ENCODE measurements at regions not wholly inside any gene's neighbourhood (a gene's known extent, or its start where the extent isn't known, plus 50 kb on each side); places are given as distances from the start of the nearest gene placed in this dataset.
"Not testable (repeated sequence)": the region's sequence is repeated elsewhere in the genome, so short reads cannot be mapped to it uniquely, and the experiment has no call there.

DNA sequence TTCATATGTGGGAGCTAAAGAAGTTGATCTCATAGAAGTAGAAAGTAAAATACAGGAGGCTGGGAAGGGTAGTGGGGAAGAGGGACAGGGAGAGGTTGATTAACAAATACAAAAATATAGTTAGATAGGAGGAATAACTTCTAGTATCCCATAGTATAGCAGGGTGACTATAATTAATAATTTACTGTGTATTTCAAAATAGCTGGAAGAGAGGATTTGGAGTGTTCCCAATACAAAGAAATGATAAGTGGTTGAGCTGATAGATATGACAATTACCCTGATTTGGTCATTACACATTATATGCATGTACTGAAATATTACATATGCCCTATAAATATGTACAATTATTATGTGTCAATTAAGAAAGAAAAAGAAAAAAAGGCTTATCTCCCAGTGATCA, 73.5 kb upstream of the CDC42EP3 start:
- POLR2A ChIA-PET, CTCF ChIA-PET, H3K4me3 Mint-ChIP-seq: not testable (repeated sequence)

GRCh38 chr2:37746011-37746410, 74.6 kb upstream of the CDC42EP3 start:
- H3K4me3 Mint-ChIP-seq; H3K36me3 Mint-ChIP-seq (ENCODE audit: low read depth); CTCF ChIA-PET; H3K4me1 Mint-ChIP-seq; H3K9me3 Mint-ChIP-seq; H3K27me3 Mint-ChIP-seq; H3K27ac Mint-ChIP-seq; DNase-seq: not testable (repeated sequence)
- POLR2A ChIA-PET: interaction anchor here (0.6 kb wide), 1 partner anchor 252 kb away, joined by 5 read pairs; no protein-coding TSS in a partner anchor

More for the DNA sequence above, 73.5 kb upstream of the CDC42EP3 start:
- not testable (repeated sequence) for H3K36me3 Mint-ChIP-seq (ENCODE audit: low read depth); H3K27me3 Mint-ChIP-seq; H3K9me3 Mint-ChIP-seq; DNase-seq; H3K4me1 Mint-ChIP-seq; H3K27ac Mint-ChIP-seq

DNA sequence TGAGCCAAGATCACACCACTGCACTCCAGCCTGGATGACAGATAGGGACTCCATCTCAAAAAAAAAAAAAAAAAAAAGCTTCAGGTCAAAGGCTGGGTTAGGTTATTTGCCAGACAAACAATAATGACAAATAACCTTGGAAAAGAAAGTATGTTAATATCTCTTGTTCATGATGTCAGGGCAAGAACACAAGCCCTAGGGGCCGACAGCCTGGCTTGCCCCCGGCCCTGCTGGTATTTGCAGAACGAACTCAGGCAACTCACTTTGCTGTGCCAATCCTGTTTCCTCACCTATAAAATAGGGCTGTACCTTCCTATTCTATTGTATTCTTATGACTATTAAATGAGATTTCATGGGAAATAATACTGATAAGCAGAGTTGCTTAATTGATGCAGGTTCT, 75.4 kb upstream of the CDC42EP3 start:
- ChIA-PET CTCF (no interaction called here), POLR2A (no interaction called here)
- no peaks in the 10 kb centered on the region for H3K36me3 Mint-ChIP-seq (ENCODE audit: low read depth)
- H3K9me3 Mint-ChIP-seq: no peaks in the 10 kb centered on the region
- H3K4me3 Mint-ChIP-seq: no peak overlapping the region
- no peaks in the 10 kb centered on the region for H3K4me1 Mint-ChIP-seq
- no peak overlapping the region for H3K27ac Mint-ChIP-seq
- no peaks in the 10 kb centered on the region for H3K27me3 Mint-ChIP-seq
- no peak for DNase-seq

DNA sequence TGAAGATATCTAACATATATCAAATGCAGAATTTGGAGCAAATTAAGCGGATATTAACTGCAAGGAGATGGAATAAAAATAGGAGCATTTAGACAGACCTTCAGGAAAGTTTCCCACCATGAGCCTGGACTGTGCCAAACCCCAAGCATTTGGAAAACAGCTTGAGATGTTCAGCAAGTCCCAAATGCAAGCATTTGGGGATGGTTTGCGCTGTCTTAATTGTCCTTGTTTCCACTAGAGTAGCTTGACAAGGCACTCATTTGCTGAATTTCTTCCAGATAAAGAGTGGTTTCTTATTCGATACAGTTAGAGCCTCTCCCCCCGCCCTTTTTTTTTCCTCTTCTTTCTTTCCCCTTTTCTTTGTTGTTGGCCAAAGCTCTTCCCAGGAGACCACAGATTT, 77.1 kb upstream of the CDC42EP3 start:
- Mint-ChIP-seq H3K9me3 (no peaks in the 10 kb centered on the region), H3K4me1 (no peaks in the 10 kb centered on the region), H3K36me3 (ENCODE audit: low read depth) (no peaks in the 10 kb centered on the region), H3K4me3 (no peak overlapping the region), H3K27ac (no peak overlapping the region), H3K27me3 (no peaks in the 10 kb centered on the region)
- POLR2A ChIA-PET: no interaction called here
- no peak for DNase-seq
- CTCF ChIA-PET: interaction anchor here (0.6 to 1.8 kb wide), 2 partner anchors 11 to 51 kb away, joined by 3 read pairs; no protein-coding TSS in a partner anchor

DNA sequence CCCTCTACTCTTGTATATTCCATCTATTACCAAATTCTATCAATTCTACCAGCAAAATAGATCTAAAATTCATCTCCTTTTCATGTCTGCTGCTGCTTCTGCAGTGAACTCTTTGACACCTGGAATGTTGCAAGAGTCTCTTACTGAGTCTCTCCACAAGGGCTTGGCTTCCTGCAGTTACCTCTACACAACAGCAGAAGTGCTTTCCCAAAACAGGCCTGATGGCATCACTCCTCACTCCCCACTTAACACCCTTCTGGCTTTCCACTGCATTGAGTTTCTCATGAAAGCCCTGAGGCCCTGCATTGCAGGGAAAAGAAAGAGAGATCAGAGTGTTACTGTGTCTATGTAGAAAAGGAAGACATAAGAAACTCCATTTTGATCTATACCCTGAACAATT, 78.8 kb upstream of the CDC42EP3 start:
- H3K27me3 Mint-ChIP-seq; H3K4me1 Mint-ChIP-seq; DNase-seq; POLR2A ChIA-PET; H3K4me3 Mint-ChIP-seq; H3K36me3 Mint-ChIP-seq (ENCODE audit: low read depth); H3K9me3 Mint-ChIP-seq; H3K27ac Mint-ChIP-seq; CTCF ChIA-PET: not testable (repeated sequence)

- Mint-ChIP-seq H3K4me1 (no peaks in the 10 kb centered on the region), H3K4me3 (no peak overlapping the region), H3K27ac (no peak overlapping the region), H3K9me3 (peaks cover 2% of the 10 kb centered on the region), H3K27me3 (no peaks in the 10 kb centered on the region), H3K36me3 (ENCODE audit: low read depth) (no peaks in the 10 kb centered on the region)
- no peak for DNase-seq
- ChIA-PET POLR2A (no interaction called here), CTCF (no interaction called here)
Observed at GRCh38 chr2:37752766-37753165, 81.3 kb upstream of the CDC42EP3 start.

DNA sequence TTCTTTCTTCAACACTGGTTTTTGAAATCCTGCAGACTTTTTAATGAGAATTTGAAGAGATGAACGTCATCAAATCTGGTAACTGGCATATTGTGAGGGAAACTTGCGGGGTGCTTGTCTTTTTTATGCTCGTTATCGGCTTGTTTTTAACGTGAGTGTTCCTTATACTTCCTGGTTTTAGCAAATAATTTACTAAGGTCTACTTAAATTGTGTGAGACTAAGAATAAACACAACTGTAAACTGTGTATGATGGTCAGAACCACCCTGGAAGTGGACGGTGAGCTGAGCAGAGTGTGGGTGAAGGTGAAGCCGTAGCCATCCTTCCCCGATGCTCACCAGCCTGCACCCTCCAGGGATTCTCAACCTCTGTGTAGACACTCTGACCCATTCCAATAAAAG, 82.3 kb upstream of the CDC42EP3 start:
- no peak overlapping the region for H3K4me3 Mint-ChIP-seq
- H3K27ac Mint-ChIP-seq: no peak overlapping the region
- POLR2A ChIA-PET: no interaction called here
- H3K4me1 Mint-ChIP-seq: no peaks in the 10 kb centered on the region
- H3K9me3 Mint-ChIP-seq: peaks cover 2% of the 10 kb centered on the region
- H3K27me3 Mint-ChIP-seq: no peaks in the 10 kb centered on the region
- DNase-seq: no peak
- CTCF ChIA-PET: no interaction called here
- H3K36me3 Mint-ChIP-seq (ENCODE audit: low read depth): no peaks in the 10 kb centered on the region

- H3K9me3 Mint-ChIP-seq; H3K4me1 Mint-ChIP-seq; H3K27me3 Mint-ChIP-seq; CTCF ChIA-PET; DNase-seq; H3K4me3 Mint-ChIP-seq; H3K27ac Mint-ChIP-seq; POLR2A ChIA-PET; H3K36me3 Mint-ChIP-seq (ENCODE audit: low read depth): not testable (repeated sequence)
Observed at GRCh38 chr2:37755961-37756559, 84.6 kb upstream of the CDC42EP3 start.

DNA sequence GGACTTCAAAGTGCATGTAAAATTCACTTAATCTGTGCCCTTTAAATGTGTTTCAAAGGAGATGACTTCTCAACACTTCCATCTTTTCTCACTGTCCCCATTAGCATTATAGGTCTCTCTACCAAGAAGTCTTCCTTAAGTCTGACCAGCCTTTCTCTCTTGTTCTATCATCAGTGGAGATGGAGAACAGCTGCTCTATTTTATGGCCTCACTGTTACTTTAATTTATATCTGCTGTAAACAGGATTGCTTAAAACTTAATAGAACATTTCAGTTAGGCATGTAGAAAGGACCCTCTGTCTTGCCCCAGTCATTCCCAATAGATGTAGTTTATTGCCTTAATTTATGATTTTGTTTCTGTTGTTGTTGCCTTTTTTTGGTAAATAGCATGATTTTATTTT, 86.0 kb upstream of the CDC42EP3 start:
- H3K27me3 Mint-ChIP-seq; H3K27ac Mint-ChIP-seq; H3K9me3 Mint-ChIP-seq; H3K4me3 Mint-ChIP-seq; H3K4me1 Mint-ChIP-seq; H3K36me3 Mint-ChIP-seq (ENCODE audit: low read depth); POLR2A ChIA-PET; DNase-seq: not testable (repeated sequence)
- CTCF ChIA-PET: interaction anchor here (2.3 kb wide), 1 partner anchor 11 kb away, joined by 6 read pairs; no protein-coding TSS in a partner anchor

- H3K27ac Mint-ChIP-seq; H3K36me3 Mint-ChIP-seq (ENCODE audit: low read depth); H3K4me1 Mint-ChIP-seq; H3K9me3 Mint-ChIP-seq; H3K4me3 Mint-ChIP-seq; DNase-seq; H3K27me3 Mint-ChIP-seq; POLR2A ChIA-PET: not testable (repeated sequence)
- CTCF ChIA-PET: interaction anchor here (2.3 kb wide), 1 partner anchor 10 kb away, joined by 6 read pairs; no protein-coding TSS in a partner anchor
Observed at GRCh38 chr2:37758141-37758601, 86.7 kb upstream of the CDC42EP3 start.

- H3K9me3 Mint-ChIP-seq; POLR2A ChIA-PET; H3K4me1 Mint-ChIP-seq; DNase-seq; H3K27me3 Mint-ChIP-seq; H3K27ac Mint-ChIP-seq; H3K36me3 Mint-ChIP-seq (ENCODE audit: low read depth); H3K4me3 Mint-ChIP-seq: not testable (repeated sequence)
- CTCF ChIA-PET: interaction anchor here (1.0 kb wide), 1 partner anchor 11 kb away, joined by 3 read pairs; no protein-coding TSS in a partner anchor
Observed at GRCh38 chr2:37759989-37760388, 88.5 kb upstream of the CDC42EP3 start.

GRCh38 chr2:37760471-37760870, 89.0 kb upstream of the CDC42EP3 start:
- no peak for DNase-seq
- Mint-ChIP-seq H3K36me3 (ENCODE audit: low read depth) (peaks cover 3% of the 10 kb centered on the region), H3K27me3 (peaks cover 3% of the 10 kb centered on the region), H3K27ac (no peak overlapping the region), H3K4me1 (peaks cover 3% of the 10 kb centered on the region), H3K4me3 (no peak overlapping the region), H3K9me3 (peaks cover 5% of the 10 kb centered on the region)
- POLR2A ChIA-PET: no interaction called here
- CTCF ChIA-PET: interaction anchor here (0.6 kb wide), 3 partner anchors 347 to 992 kb away, joined by 3 read pairs; no protein-coding TSS in a partner anchor

- H3K27ac Mint-ChIP-seq; CTCF ChIA-PET; POLR2A ChIA-PET; H3K4me3 Mint-ChIP-seq; H3K27me3 Mint-ChIP-seq; H3K9me3 Mint-ChIP-seq; DNase-seq; H3K4me1 Mint-ChIP-seq; H3K36me3 Mint-ChIP-seq (ENCODE audit: low read depth): not testable (repeated sequence)
Observed at GRCh38 chr2:37762281-37762680, 90.8 kb upstream of the CDC42EP3 start.

DNA sequence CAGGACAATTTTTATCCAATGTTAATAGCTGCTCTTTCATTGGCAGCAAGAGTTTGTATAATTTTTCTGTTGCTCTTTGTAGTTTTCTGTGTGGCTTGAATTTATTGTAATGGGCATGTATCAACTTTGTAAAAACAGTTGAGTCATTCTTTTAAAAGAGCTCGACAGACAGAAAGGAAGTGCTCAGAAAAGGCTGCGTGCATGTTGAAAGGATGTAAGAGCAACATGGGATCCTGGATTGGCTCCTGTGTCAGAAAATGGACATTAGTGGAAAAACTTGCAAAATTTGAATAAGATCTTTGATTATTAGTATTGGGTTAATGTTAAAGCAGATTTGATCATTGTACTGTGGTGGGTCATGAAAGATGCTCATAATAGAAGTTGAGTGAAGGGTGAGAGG, 93.3 kb upstream of the CDC42EP3 start:
- Mint-ChIP-seq H3K27ac (no peak overlapping the region), H3K27me3 (peaks cover 3% of the 10 kb centered on the region), H3K9me3 (peaks cover 12% of the 10 kb centered on the region), H3K4me3 (no peak overlapping the region), H3K36me3 (ENCODE audit: low read depth) (peaks cover 5% of the 10 kb centered on the region), H3K4me1 (peaks cover 5% of the 10 kb centered on the region)
- ChIA-PET CTCF (interaction anchor here (0.6 to 1.1 kb wide), 2 partner anchors 24 to 70 kb away, joined by 3 to 4 read pairs; no protein-coding TSS in a partner anchor), POLR2A (no interaction called here)
- DNase-seq: no peak

All from activated CD4-positive, alpha-beta T cell treated with anti-CD3 and anti-CD28 coated beads, Interleukin-2, amount 10 ng/mL, durations not matched to agents 7 days and 5 days (primary cell).